ENCODE measurements at regions not wholly inside any gene's neighbourhood (a gene's known extent, or its start where the extent isn't known, plus 50 kb on each side); places are given as distances from the start of the nearest gene placed in this dataset.

GRCh38 chr6:92647630-92648029, 771.7 kb downstream of the EPHA7 start:
- no peak for TF ChIP-seq CTCF (IDR thresholded peaks at IDR 0.05)
- TF ChIP-seq POLR2AphosphoS5 (IDR thresholded peaks at IDR 0.05; ENCODE audit: insufficient read depth in 1 of 2, low read depth in 1 of 2) = no peak
